ENCODE measurements at regions not wholly inside any gene's neighbourhood (a gene's known extent, or its start where the extent isn't known, plus 50 kb on each side); places are given as distances from the start of the nearest gene placed in this dataset.
A peak's percentile ranks its signal among the peaks of the same experiment; 100 is the strongest.

- DNase-seq (ENCODE audit: extremely low read depth, low read depth): peak; percentile 74
- H3K4me3 ChIP-seq (replicated peaks; ENCODE audit: low read depth, low read length): no peak overlapping the region
- no peak for TF ChIP-seq CTCF (IDR thresholded peaks at IDR 0.05; ENCODE audit: low read depth, low read length, missing control alignments)
Observed at GRCh38 chr10:44647877-44648542, 263.1 kb upstream of the CXCL12 start.

- no peak overlapping the region for H3K4me3 ChIP-seq (replicated peaks; ENCODE audit: low read depth, low read length)
- no peak for DNase-seq (ENCODE audit: extremely low read depth, low read depth)
- TF ChIP-seq CTCF (IDR thresholded peaks at IDR 0.05; ENCODE audit: low read depth, low read length, missing control alignments): no peak
Observed at GRCh38 chr10:44650691-44651661, 260.2 kb upstream of the TMEM72 start.

DNA sequence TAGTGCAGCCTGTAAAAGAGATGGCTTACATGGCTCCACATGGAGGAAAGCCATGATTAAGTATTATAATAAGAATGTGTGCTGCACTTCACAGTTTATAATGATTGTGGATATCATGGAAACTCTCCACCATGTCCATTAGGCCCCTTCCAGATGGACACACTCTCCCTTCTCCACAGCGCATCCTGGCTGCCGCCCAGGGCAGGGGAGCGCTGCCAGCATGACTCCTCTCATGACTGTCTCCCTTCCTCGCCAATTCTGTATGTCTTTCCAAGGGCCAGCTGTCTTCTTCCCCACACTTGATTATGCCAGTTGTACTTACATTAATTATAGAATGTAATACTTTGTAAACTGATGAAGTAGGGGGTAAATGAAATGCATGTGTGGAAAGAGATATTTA, 259.3 kb upstream of the TMEM72 start:
- no peak overlapping the region for H3K4me3 ChIP-seq (replicated peaks; ENCODE audit: low read depth, low read length)
- no peak for DNase-seq (ENCODE audit: extremely low read depth, low read depth)
- peak; percentile 14 for TF ChIP-seq CTCF (IDR thresholded peaks at IDR 0.05; ENCODE audit: low read depth, low read length, missing control alignments)

- no peak for TF ChIP-seq CTCF (IDR thresholded peaks at IDR 0.05; ENCODE audit: low read depth, low read length, missing control alignments)
- no peak for DNase-seq (ENCODE audit: extremely low read depth, low read depth)
- no peak overlapping the region for H3K4me3 ChIP-seq (replicated peaks; ENCODE audit: low read depth, low read length)
Observed at GRCh38 chr10:44659320-44659719, 251.8 kb upstream of the TMEM72 start.

DNA sequence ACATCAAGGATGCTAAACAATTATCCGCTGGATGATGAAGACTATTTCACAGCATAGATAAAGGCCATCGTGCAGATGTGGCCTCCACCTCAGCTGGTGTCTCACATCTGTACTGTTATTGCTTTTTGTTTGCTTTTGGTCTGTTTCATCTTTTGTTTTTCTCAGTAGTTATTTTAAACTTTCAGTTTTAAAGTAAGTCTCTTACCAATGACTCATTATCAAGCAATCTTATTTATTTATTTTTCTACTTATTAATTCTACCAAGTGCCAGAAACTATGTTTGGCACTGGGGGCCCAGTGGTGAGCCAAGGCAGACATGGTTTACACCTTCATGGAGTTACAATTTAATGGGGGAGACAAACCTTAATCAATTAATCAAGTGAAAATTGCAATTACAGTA, 250.9 kb upstream of the TMEM72 start:
- no peak for DNase-seq (ENCODE audit: extremely low read depth, low read depth)

GRCh38 chr10:44662051-44662450, 249.1 kb upstream of the TMEM72 start:
- DNase-seq (ENCODE audit: extremely low read depth, low read depth): no peak
- H3K4me3 ChIP-seq (replicated peaks; ENCODE audit: low read depth, low read length): no peak overlapping the region
- TF ChIP-seq CTCF (IDR thresholded peaks at IDR 0.05; ENCODE audit: low read depth, low read length, missing control alignments): no peak

More for the DNA sequence above, 250.9 kb upstream of the TMEM72 start:
- no peak overlapping the region for H3K4me3 ChIP-seq (replicated peaks; ENCODE audit: low read depth, low read length)
- TF ChIP-seq CTCF (IDR thresholded peaks at IDR 0.05; ENCODE audit: low read depth, low read length, missing control alignments): no peak
